CD14-positive monocyte (primary cell): ENCODE measurements at regions not wholly inside any gene's neighbourhood (a gene's known extent, or its start where the extent isn't known, plus 50 kb on each side); places are given as distances from the start of the nearest gene placed in this dataset.

Experiments
- DNase-seq, 3 donors: peaks; one replicate each; pipeline ENCODE4 v3.0.0-alpha.2; 2011 to 2022
- H2AFZ ChIP-seq: 2 replicates; pipeline ENCODE4 v1.6.0; 2012; ENCODE audit warnings: mild to moderate bottlenecking, low read depth, low read length, inconsistent platforms; ENCODE audit not compliant: insufficient read depth, poor library complexity, severe bottlenecking
- H3K27ac ChIP-seq, 2 donors: 1 replicate in 1 of 2; 2 replicates in 1 of 2; pipeline ENCODE4 v1.5.1; 2012 to 2013; ENCODE audit warnings: low read length in 2 of 2, control low read depth in 1 of 2, inconsistent platforms in 1 of 2, low read depth in 1 of 2, mild to moderate bottlenecking in 1 of 2
- H3K27me3 ChIP-seq, 2 donors: one replicate each; pipeline versions ENCODE4 v1.6.0 to v1.6.1; 2011 to 2013; ENCODE audit warnings: low read length in 2 of 2; ENCODE audit not compliant: control insufficient read depth in 2 of 2, insufficient read depth in 2 of 2
- H3K36me3 ChIP-seq, 2 donors: replicated peaks in 1 of 2; 1 replicate in 1 of 2; 2 replicates in 1 of 2; pipeline versions ENCODE4 v1.5.1 to v1.6.1; 2012 to 2013; ENCODE audit warnings: low read length in 2 of 2, control low read depth in 1 of 2, inconsistent platforms in 1 of 2, mild to moderate bottlenecking in 1 of 2; ENCODE audit not compliant: insufficient read depth in 2 of 2, control insufficient read depth in 1 of 2
- H3K4me1 ChIP-seq, 2 donors: 1 replicate in 1 of 2; 2 replicates in 1 of 2; pipeline versions ENCODE4 v1.5.1 to v1.6.1; 2012 to 2013; ENCODE audit warnings: low read length in 2 of 2, control low read depth in 1 of 2, inconsistent platforms in 1 of 2, mild to moderate bottlenecking in 1 of 2, moderate library complexity in 1 of 2; ENCODE audit not compliant: insufficient read depth in 2 of 2, control insufficient read depth in 1 of 2
- H3K4me2 ChIP-seq: replicated peaks from 2 replicates; pipeline ENCODE3; 2012; ENCODE audit warnings: low read length, moderate library complexity, mild to moderate bottlenecking; ENCODE audit not compliant: poor library complexity, severe bottlenecking; ENCODE audit errors: extremely low read depth
- H3K4me3 ChIP-seq, 3 experiments: fragments of 200-600 bp in 1 of 3; sonication (generic) in 1 of 3; replicated peaks in 1 of 3; 1 replicate in 2 of 3; 2 replicates in 1 of 3; pipeline ENCODE4 v1.5.1; 2011 to 2013; ENCODE audit warnings: low read length in 3 of 3, mild to moderate bottlenecking in 3 of 3, control low read depth in 2 of 3, low read depth in 2 of 3, inconsistent platforms in 1 of 3, moderate library complexity in 1 of 3
- H3K79me2 ChIP-seq: 2 replicates; pipeline ENCODE4 v1.6.0; 2012; ENCODE audit warnings: mild to moderate bottlenecking, control low read depth, inconsistent platforms, low read length, moderate library complexity; ENCODE audit not compliant: insufficient read depth
- H3K9ac ChIP-seq: 2 replicates; pipeline ENCODE4 v1.6.0; 2017; ENCODE audit warnings: low read length, mild to moderate bottlenecking; ENCODE audit not compliant: insufficient read depth, poor library complexity, severe bottlenecking
- H3K9me3 ChIP-seq, 2 donors: replicated peaks in 1 of 2; 1 replicate in 1 of 2; 2 replicates in 1 of 2; pipeline versions ENCODE4 v1.5.1 to v1.6.1; 2012 to 2013; ENCODE audit warnings: low read length in 2 of 2, control low read depth in 1 of 2; ENCODE audit not compliant: control insufficient read depth in 1 of 2, insufficient read depth in 1 of 2
- H4K20me1 ChIP-seq: 2 replicates; pipeline ENCODE4 v1.6.0; 2012; ENCODE audit warnings: mild to moderate bottlenecking, low read length, control low read depth, moderate library complexity; ENCODE audit not compliant: insufficient read depth
- H3K27ac Mint-ChIP-seq, 7 donors: one replicate each; pipeline ENCODE4 v1.8.0; 2020; ENCODE audit warnings: mild to moderate bottlenecking in 7 of 7, mixed read lengths in 7 of 7, moderate library complexity in 6 of 7, inconsistent platforms in 2 of 7
- H3K27me3 Mint-ChIP-seq, 3 donors: one replicate each; pipeline ENCODE4 v1.8.0; 2021 to 2022; ENCODE audit warnings: low read depth in 3 of 3, mild to moderate bottlenecking in 3 of 3, mixed read lengths in 3 of 3, moderate library complexity in 3 of 3, inconsistent platforms in 1 of 3
- H3K36me3 Mint-ChIP-seq, 2 donors: one replicate each; pipeline ENCODE4 v1.8.0; 2020; ENCODE audit warnings: mixed read lengths in 2 of 2, inconsistent platforms in 1 of 2, mild to moderate bottlenecking in 1 of 2
- H3K4me1 Mint-ChIP-seq: one replicate; pipeline ENCODE4 v1.8.0; 2020; ENCODE audit warnings: mild to moderate bottlenecking, mixed read lengths
- H3K4me3 Mint-ChIP-seq, 2 donors: one replicate each; pipeline ENCODE4 v1.8.0; 2020; ENCODE audit warnings: mild to moderate bottlenecking in 2 of 2, mixed read lengths in 2 of 2, moderate library complexity in 1 of 2
- H3K9me3 Mint-ChIP-seq, 7 donors: one replicate each; pipeline ENCODE4 v1.8.0; 2020 to 2022; ENCODE audit warnings: mixed read lengths in 7 of 7, mild to moderate bottlenecking in 6 of 7, moderate library complexity in 6 of 7, inconsistent platforms in 2 of 7
- WGBS: methylation state at CpG from one replicate; pipeline ENCODE4 v1.1.5; 2013; ENCODE audit warnings: missing lambda C conversion rate; ENCODE audit not compliant: insufficient coverage; 5-methylcytosine and 5-hydroxymethylcytosine counted together
- intact Hi-C, 2 donors: fragments of 100-400 bp; cut with micrococcal nuclease; formaldehyde crosslinking; loops; one replicate each; pipeline versions ENCODE4 v1.15.0 to v1.15.1; 2023
- TF ChIP-seq, protein P1 (sequence below): fragments of 200-600 bp; IDR thresholded peaks from one replicate; pipeline ENCODE4 v1.8.0; 2022; ENCODE audit warnings: antibody characterized with exemption, mild to moderate bottlenecking

DNA sequence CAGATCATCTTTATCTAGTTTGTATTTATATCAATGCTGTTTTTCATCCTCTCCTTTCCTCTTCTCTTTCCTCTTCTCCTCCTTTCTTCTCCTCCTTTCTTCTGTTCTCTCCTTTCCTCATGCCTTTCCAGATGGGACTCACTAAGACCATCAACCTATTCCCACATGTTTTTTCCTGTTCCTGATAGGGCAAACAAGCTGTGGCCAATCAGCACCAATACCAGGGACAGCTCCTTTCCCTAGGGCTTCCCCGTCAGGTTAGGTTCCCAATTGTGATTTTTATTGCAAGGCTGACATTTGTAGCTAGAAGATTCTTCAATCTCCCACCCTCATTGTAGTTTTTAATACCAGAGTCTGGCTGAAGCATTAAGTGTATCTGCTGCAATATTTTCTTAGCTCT, 76.3 kb upstream of the COL8A1 start:
- no peaks in the 10 kb centered on the region for H4K20me1 ChIP-seq
- H3K4me3 ChIP-seq, result no peak overlapping the region
- no peak for DNase-seq
- no peak overlapping the region for H3K4me2 ChIP-seq
- Mint-ChIP-seq H3K4me3 (no peak overlapping the region), H3K9me3 (peaks cover 2 to 11% (median 4%) of the 10 kb centered on the region in 7 donors), H3K27ac (no peak overlapping the region), H3K36me3 (no peaks in the 10 kb centered on the region), H3K27me3 (peaks cover 0 to 3% (median 2%) of the 10 kb centered on the region in 3 donors), H3K4me1 (no peaks in the 10 kb centered on the region)
- intact Hi-C loops, result no loop called here
- no CpG with 5 or more reads among the region's 1 CpG for WGBS
- H3K9me3 ChIP-seq, result no peaks in the 10 kb centered on the region
- no peak overlapping the region for H2AFZ ChIP-seq
- no peak overlapping the region for H3K9ac ChIP-seq
- H3K79me2 ChIP-seq, result no peaks in the 10 kb centered on the region
- TF ChIP-seq, protein P1, sequence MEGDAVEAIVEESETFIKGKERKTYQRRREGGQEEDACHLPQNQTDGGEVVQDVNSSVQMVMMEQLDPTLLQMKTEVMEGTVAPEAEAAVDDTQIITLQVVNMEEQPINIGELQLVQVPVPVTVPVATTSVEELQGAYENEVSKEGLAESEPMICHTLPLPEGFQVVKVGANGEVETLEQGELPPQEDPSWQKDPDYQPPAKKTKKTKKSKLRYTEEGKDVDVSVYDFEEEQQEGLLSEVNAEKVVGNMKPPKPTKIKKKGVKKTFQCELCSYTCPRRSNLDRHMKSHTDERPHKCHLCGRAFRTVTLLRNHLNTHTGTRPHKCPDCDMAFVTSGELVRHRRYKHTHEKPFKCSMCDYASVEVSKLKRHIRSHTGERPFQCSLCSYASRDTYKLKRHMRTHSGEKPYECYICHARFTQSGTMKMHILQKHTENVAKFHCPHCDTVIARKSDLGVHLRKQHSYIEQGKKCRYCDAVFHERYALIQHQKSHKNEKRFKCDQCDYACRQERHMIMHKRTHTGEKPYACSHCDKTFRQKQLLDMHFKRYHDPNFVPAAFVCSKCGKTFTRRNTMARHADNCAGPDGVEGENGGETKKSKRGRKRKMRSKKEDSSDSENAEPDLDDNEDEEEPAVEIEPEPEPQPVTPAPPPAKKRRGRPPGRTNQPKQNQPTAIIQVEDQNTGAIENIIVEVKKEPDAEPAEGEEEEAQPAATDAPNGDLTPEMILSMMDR, result no peak
- H3K27me3 ChIP-seq, result no peaks in the 10 kb centered on the region
- no peak overlapping the region for H3K27ac ChIP-seq
- H3K36me3 ChIP-seq, result no peaks in the 10 kb centered on the region
- H3K4me1 ChIP-seq, result no peaks in the 10 kb centered on the region

DNA sequence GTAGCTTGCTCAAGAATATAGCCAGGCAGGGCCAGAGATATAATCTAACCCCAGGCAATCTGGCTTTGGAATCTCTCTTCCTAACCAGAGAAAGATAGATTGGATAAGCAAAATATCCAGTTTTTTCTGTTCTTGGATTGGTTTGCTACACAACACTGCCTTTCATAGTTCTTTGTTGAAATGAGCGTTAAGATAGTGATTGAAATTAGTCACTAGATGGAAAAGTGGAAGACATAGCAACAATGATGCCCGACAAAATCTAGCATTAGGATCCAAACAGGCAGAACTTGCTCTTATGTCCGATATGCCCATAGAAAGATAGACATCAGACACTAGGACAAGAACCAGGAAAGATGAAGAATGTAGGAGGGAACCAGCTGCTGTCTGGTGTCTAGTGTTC, 77.3 kb upstream of the COL8A1 start:
- H3K79me2 ChIP-seq, result no peaks in the 10 kb centered on the region
- H3K4me1 ChIP-seq, result no peaks in the 10 kb centered on the region
- H3K9me3 Mint-ChIP-seq, result peaks cover 2 to 11% (median 4%) of the 10 kb centered on the region in 7 donors
- no peak overlapping the region for H3K27ac Mint-ChIP-seq
- H3K9me3 ChIP-seq, result no peaks in the 10 kb centered on the region
- H3K27me3 ChIP-seq, result no peaks in the 10 kb centered on the region
- TF ChIP-seq, protein P1, result no peak
- H3K36me3 Mint-ChIP-seq, result no peaks in the 10 kb centered on the region
- H3K4me2 ChIP-seq, result no peak overlapping the region
- H3K27ac ChIP-seq, result no peak overlapping the region
- H3K4me1 Mint-ChIP-seq, result no peaks in the 10 kb centered on the region
- no peaks in the 10 kb centered on the region for H4K20me1 ChIP-seq
- intact Hi-C loops, result no loop called here
- no peak overlapping the region for H2AFZ ChIP-seq
- peaks cover 0 to 3% (median 2%) of the 10 kb centered on the region in 3 donors for H3K27me3 Mint-ChIP-seq
- 86% methylated on average over 2 of the region's 3 CpGs for WGBS
- no peaks in the 10 kb centered on the region for H3K36me3 ChIP-seq
- H3K4me3 ChIP-seq, result no peak overlapping the region
- H3K4me3 Mint-ChIP-seq, result no peak overlapping the region
- no peak for DNase-seq
- H3K9ac ChIP-seq, result no peak overlapping the region
